ENCODE measurements at regions not wholly inside any gene's neighbourhood (a gene's known extent, or its start where the extent isn't known, plus 50 kb on each side); places are given as distances from the start of the nearest gene placed in this dataset.

GRCh38 chr7:91517201-91517785, 253.1 kb downstream of the FZD1 start:
- TF ChIP-seq EP300 (IDR thresholded peaks at IDR 0.05; ENCODE audit: borderline replicate concordance) = no peak
- no peak for TF ChIP-seq TAF1 (IDR thresholded peaks at IDR 0.05; ENCODE audit: low read depth)
- TF ChIP-seq EGR1 (IDR thresholded peaks at IDR 0.05) = no peak
- TF ChIP-seq NFIC (IDR thresholded peaks at IDR 0.05) = no peak
- TF ChIP-seq RAD21 (IDR thresholded peaks at IDR 0.05; ENCODE audit: low read depth) = no peak
- no peak for TF ChIP-seq REST (IDR thresholded peaks at IDR 0.05; ENCODE audit: low read depth)
- no peak for TF ChIP-seq CEBPB (IDR thresholded peaks at IDR 0.05)
- TF ChIP-seq USF1 (IDR thresholded peaks at IDR 0.05) = no peak
- TF ChIP-seq FOXM1 (IDR thresholded peaks at IDR 0.05; ENCODE audit: borderline replicate concordance, low read depth) = no peak

- no peak for TF ChIP-seq EGR1 (IDR thresholded peaks at IDR 0.05)
Observed at GRCh38 chr7:91518058-91518457, 253.8 kb downstream of the FZD1 start.

GRCh38 chr7:91519241-91520158, 255.3 kb downstream of the FZD1 start:
- no peak for TF ChIP-seq YY1 (IDR thresholded peaks at IDR 0.05; ENCODE audit: low read depth)
- TF ChIP-seq CREB1 (IDR thresholded peaks at IDR 0.05; ENCODE audit: low read depth) = no peak
- no peak for TF ChIP-seq CEBPB (IDR thresholded peaks at IDR 0.05)
- TF ChIP-seq USF1 (IDR thresholded peaks at IDR 0.05) = no peak
- TF ChIP-seq TEAD4 (IDR thresholded peaks at IDR 0.05) = no peak
- TF ChIP-seq MAX (IDR thresholded peaks at IDR 0.05) = no peak

- TF ChIP-seq TEAD4 (IDR thresholded peaks at IDR 0.05) (no peak), FOXM1 (IDR thresholded peaks at IDR 0.05; ENCODE audit: borderline replicate concordance, low read depth) (no peak), USF1 (IDR thresholded peaks at IDR 0.05) (no peak), ZBTB7A (IDR thresholded peaks at IDR 0.05; ENCODE audit: low read depth) (no peak), TCF12 (IDR thresholded peaks at IDR 0.05; ENCODE audit: low read depth) (no peak), REST (IDR thresholded peaks at IDR 0.05; ENCODE audit: low read depth) (no peak), NFIC (IDR thresholded peaks at IDR 0.05) (no peak), CEBPB (IDR thresholded peaks at IDR 0.05) (no peak), TAF1 (IDR thresholded peaks at IDR 0.05; ENCODE audit: low read depth) (no peak), EGR1 (IDR thresholded peaks at IDR 0.05) (no peak), MAX (IDR thresholded peaks at IDR 0.05) (no peak), CREB1 (IDR thresholded peaks at IDR 0.05; ENCODE audit: low read depth) (no peak), YY1 (IDR thresholded peaks at IDR 0.05; ENCODE audit: low read depth) (no peak), EP300 (IDR thresholded peaks at IDR 0.05; ENCODE audit: borderline replicate concordance) (no peak)
Observed at GRCh38 chr7:91520645-91521044, 256.4 kb downstream of the FZD1 start.

- TF ChIP-seq TAF1 (IDR thresholded peaks at IDR 0.05; ENCODE audit: low read depth) = no peak
- no peak for TF ChIP-seq ZBTB7A (IDR thresholded peaks at IDR 0.05; ENCODE audit: low read depth)
- TF ChIP-seq TEAD4 (IDR thresholded peaks at IDR 0.05) = no peak
- no peak for TF ChIP-seq TCF12 (IDR thresholded peaks at IDR 0.05; ENCODE audit: low read depth)
- no peak for TF ChIP-seq REST (IDR thresholded peaks at IDR 0.05; ENCODE audit: low read depth)
- TF ChIP-seq NFIC (IDR thresholded peaks at IDR 0.05) = no peak
- TF ChIP-seq CREB1 (IDR thresholded peaks at IDR 0.05; ENCODE audit: low read depth) = no peak
- no peak for TF ChIP-seq EP300 (IDR thresholded peaks at IDR 0.05; ENCODE audit: borderline replicate concordance)
- TF ChIP-seq USF1 (IDR thresholded peaks at IDR 0.05) = no peak
- no peak for TF ChIP-seq RAD21 (IDR thresholded peaks at IDR 0.05; ENCODE audit: low read depth)
- no peak for TF ChIP-seq EGR1 (IDR thresholded peaks at IDR 0.05)
- no peak for TF ChIP-seq YY1 (IDR thresholded peaks at IDR 0.05; ENCODE audit: low read depth)
- TF ChIP-seq FOXM1 (IDR thresholded peaks at IDR 0.05; ENCODE audit: borderline replicate concordance, low read depth) = no peak
Observed at GRCh38 chr7:91526404-91526803, 262.2 kb downstream of the FZD1 start.

All from Ishikawa (cell line).